K562 (cell line): ENCODE measurements at regions not wholly inside any gene's neighbourhood (a gene's known extent, or its start where the extent isn't known, plus 50 kb on each side); places are given as distances from the start of the nearest gene placed in this dataset.
A peak's percentile ranks its signal among the peaks of the same experiment; 100 is the strongest.

Source experiments
- ATAC-seq: fragments of 200-7000 bp; cut with Tn5 transposase; 3 replicates; pipeline ENCODE4 v1.9.1; 2020; ENCODE audit warnings: moderate library complexity
- BruUV-seq: library from RNA; stranded (reverse); fragments of 400-500 nt; replicated peaks from 2 replicates; lab custom pipeline; 2021; lab: Mats Ljungman, UMichigan
- CTCF ChIA-PET: fragments of 300-600 bp; formaldehyde crosslinking; extraction: SDS; loops from one replicate; lab custom pipeline; 2021; ENCODE audit warnings: low intra/inter-chr PET ratio; lab: Yijun Ruan, JAX
- POLR2A ChIA-PET: fragments of 300-600, 350-650 bp; sonication (Branson Sonifier 250); formaldehyde crosslinking; extraction: SDS; loops from one replicate; lab custom pipeline; 2021; ENCODE audit warnings: antibody characterized with exemption, inconsistent platforms; lab: Yijun Ruan, JAX
- DNase-seq, 4 experiments: peaks; one replicate each; pipeline versions ENCODE4 v3.0.0 to v3.0.0-alpha.2; 2011 to 2018; ENCODE audit warnings: low spot score in 3 of 4, mixed read lengths in 3 of 4; ENCODE audit errors: extremely low read depth in 1 of 4
- FAIRE-seq: peaks from 2 replicates; lab custom pipeline; 2011; peaks lifted over from hg19 to GRCh38; lab: Jason Lieb, UNC
- H2AFZ ChIP-seq: 2 replicates; pipeline ENCODE4 v1.6.0; 2011; ENCODE audit warnings: low read depth, low read length, control low read depth, inconsistent platforms
- H3K27ac ChIP-seq: fragments of 200-600 bp; 3 replicates; pipeline ENCODE4 v1.8.0; 2011; ENCODE audit warnings: low read depth, mild to moderate bottlenecking, control low read depth, inconsistent platforms, low read length, moderate library complexity, mixed read lengths; ENCODE audit errors: extremely low read depth
- H3K27me3 ChIP-seq, 2 experiments: fragments of 300-600 bp in 1 of 2; 2 replicates in 1 of 2; 3 replicates in 1 of 2; pipeline versions ENCODE4 v1.6.0 to v1.8.0; 2011; ENCODE audit warnings: inconsistent platforms in 2 of 2, low read length in 2 of 2, mild to moderate bottlenecking in 1 of 2, mixed read lengths in 1 of 2, moderate library complexity in 1 of 2; ENCODE audit not compliant: control insufficient read depth in 2 of 2, insufficient read depth in 2 of 2
- H3K36me3 ChIP-seq: fragments of 300-600 bp; 3 replicates; pipeline ENCODE4 v1.8.0; 2011; ENCODE audit warnings: mild to moderate bottlenecking, low read length, inconsistent platforms; ENCODE audit not compliant: control insufficient read depth, insufficient read depth
- H3K4me1 ChIP-seq, 2 experiments: fragments of 200-600 bp in 1 of 2; replicated peaks in 1 of 2; 2 replicates in 1 of 2; 3 replicates in 1 of 2; pipeline versions ENCODE4 v1.5.1 to v1.8.0; 2011; ENCODE audit warnings: inconsistent platforms in 2 of 2, low read length in 2 of 2, mild to moderate bottlenecking in 1 of 2, mixed read lengths in 1 of 2, moderate library complexity in 1 of 2; ENCODE audit not compliant: control insufficient read depth in 2 of 2, insufficient read depth in 2 of 2
- H3K4me2 ChIP-seq: 2 replicates; pipeline ENCODE4 v1.6.1; 2011; ENCODE audit warnings: low read length, control low read depth, inconsistent platforms, mixed read lengths; ENCODE audit not compliant: insufficient read depth
- H3K4me3 ChIP-seq: fragments of 200-600 bp; sonication (generic), shearing (Covaris generic); 2 replicates; pipeline ENCODE4 v1.5.1; 2016; ENCODE audit warnings: control low read depth, inconsistent platforms
- H3K79me2 ChIP-seq: fragments of 200-600 bp; 3 replicates; pipeline ENCODE4 v1.8.0; 2011; ENCODE audit warnings: low read length, inconsistent platforms; ENCODE audit not compliant: control insufficient read depth, insufficient read depth
- H3K9ac ChIP-seq, 2 experiments: 2 replicates each; pipeline versions ENCODE4 v1.6.0 to v1.6.1; 2011; ENCODE audit warnings: low read depth in 2 of 2, low read length in 2 of 2, control low read depth in 1 of 2, inconsistent platforms in 1 of 2, mild to moderate bottlenecking in 1 of 2, mixed read lengths in 1 of 2; ENCODE audit not compliant: insufficient read depth in 1 of 2
- H3K9me1 ChIP-seq: one replicate; pipeline ENCODE4 v1.6.0; 2011; ENCODE audit warnings: inconsistent platforms, mild to moderate bottlenecking, low read length, moderate library complexity; ENCODE audit not compliant: control insufficient read depth, insufficient read depth
- H3K9me3 ChIP-seq: replicated peaks from 2 replicates; pipeline ENCODE4 v1.5.1; 2011; ENCODE audit warnings: low read depth, low read length, inconsistent platforms; ENCODE audit not compliant: control insufficient read depth, insufficient read depth
- H4K20me1 ChIP-seq: replicated peaks from 2 replicates; pipeline ENCODE4 v1.6.1; 2011; ENCODE audit warnings: low read length, inconsistent platforms, mixed read lengths; ENCODE audit not compliant: control insufficient read depth, insufficient read depth
- ARID2 ChIP-seq: fragments of 450-650 bp; IDR thresholded peaks from 2 replicates; pipeline ENCODE4 v1.6.1; 2017; ENCODE audit warnings: antibody characterized with exemption, mild to moderate bottlenecking
- CTCF ChIP-seq, 3 experiments: IDR thresholded peaks in 2 of 3; conservative IDR thresholded peaks in 1 of 3; 2 replicates each; pipeline ENCODE4 v1.5.1; 2011 to 2012; ENCODE audit warnings: low read length in 3 of 3, mild to moderate bottlenecking in 3 of 3, control low read depth in 2 of 3, improper control_type of control experiment in 1 of 3, inconsistent platforms in 1 of 3, low read depth in 1 of 3, mixed read lengths in 1 of 3, moderate library complexity in 1 of 3; ENCODE audit not compliant: insufficient read depth in 2 of 3
- ESRRA ChIP-seq: fragments of 450-650 bp; IDR thresholded peaks from 2 replicates; pipeline ENCODE4 v1.6.1; 2014; ENCODE audit warnings: low read depth, mild to moderate bottlenecking, moderate library complexity, borderline replicate concordance
- FOS ChIP-seq: IDR thresholded peaks from 3 replicates; pipeline ENCODE4 v1.6.1; 2011; ENCODE audit not compliant: insufficient read length; ENCODE audit errors: extremely low read depth
- GMEB1 ChIP-seq: fragments of 250-450 bp; sonication (Bioruptor Pico); IDR thresholded peaks from 2 replicates; pipeline ENCODE4 v1.4.0; 2020; ENCODE audit warnings: mild to moderate bottlenecking
- MCM2 ChIP-seq: fragments of 450-650 bp; IDR thresholded peaks from 2 replicates; pipeline ENCODE4 v1.6.1; 2017; ENCODE audit warnings: low read depth, mild to moderate bottlenecking
- NFYB ChIP-seq: IDR thresholded peaks from 2 replicates; pipeline ENCODE4 v1.6.1; 2011; ENCODE audit warnings: mild to moderate bottlenecking, moderate library complexity; ENCODE audit not compliant: insufficient read length; ENCODE audit errors: extremely low read depth
- RAD51 ChIP-seq: fragments of 450-650 bp; IDR thresholded peaks from 2 replicates; pipeline ENCODE4 v1.7.1; 2016; ENCODE audit warnings: low read depth, mild to moderate bottlenecking, borderline replicate concordance
- SAP30 ChIP-seq: fragments of 200-600 bp; sonication (generic); IDR thresholded peaks from 2 replicates; pipeline ENCODE4 v1.6.1; 2012; ENCODE audit warnings: borderline replicate concordance, low read depth, mild to moderate bottlenecking, moderate library complexity, low read length, control low read depth, inconsistent platforms; ENCODE audit not compliant: insufficient read depth, poor library complexity, severe bottlenecking
- TARDBP ChIP-seq: fragments of 450-650 bp; IDR thresholded peaks from 2 replicates; pipeline ENCODE4 v1.6.1; 2016
- USF1 ChIP-seq: sonication (generic); formaldehyde crosslinking; IDR thresholded peaks from 2 replicates; pipeline ENCODE4 v1.9.0; 2022; ENCODE audit warnings: mild to moderate bottlenecking, missing genetic modification reagents
- USF2 ChIP-seq: sonication (generic); formaldehyde crosslinking; IDR thresholded peaks from 2 replicates; pipeline ENCODE4 v1.5.0; 2020; ENCODE audit warnings: missing genetic modification reagents
- ZBTB12 ChIP-seq: fragments of 250-450 bp; sonication (Bioruptor Pico); IDR thresholded peaks from 2 replicates; pipeline ENCODE4 v1.4.0; 2020
- ZFX ChIP-seq: sonication (generic); formaldehyde crosslinking; IDR thresholded peaks from 2 replicates; pipeline ENCODE4 v1.8.0; 2022; ENCODE audit warnings: mild to moderate bottlenecking, missing genetic modification reagents, moderate library complexity
- ZNF239 ChIP-seq: fragments of 250-450 bp; sonication (Bioruptor Pico); IDR thresholded peaks from 2 replicates; pipeline ENCODE4 v1.4.0; 2020; ENCODE audit warnings: mild to moderate bottlenecking
- WGBS: fragments of 100-300 bp; shearing (Covaris generic); methylation state at CpG from one replicate; pipeline ENCODE4 v1.1.6; 2016; ENCODE audit warnings: low coverage, mixed read lengths; ENCODE audit not compliant: insufficient coverage; ENCODE audit errors: missing lambda C conversion rate; 5-methylcytosine and 5-hydroxymethylcytosine counted together
- in situ Hi-C: fragments of 300-500 bp; cut with MboI; formaldehyde crosslinking; loops from 4 replicates; pipeline ENCODE4 v1.15.0; 2018; ENCODE audit warnings: inconsistent platforms, mixed read lengths
- intact Hi-C: fragments of 100-400 bp; cut with micrococcal nuclease; formaldehyde crosslinking; loops from 2 replicates; pipeline ENCODE4 v1.14.2; 2022

GRCh38 chr10:117896517-117896916 lies 150.2 kb downstream of the RAB11FIP2 start:
- Histone ChIP-seq H3K36me3 (no peaks in the 10 kb centered on the region), H3K9ac (no peak overlapping the region), H4K20me1 (no peaks in the 10 kb centered on the region), H3K27ac (no peak overlapping the region), H2AFZ (no peak overlapping the region), H3K9me3 (no peaks in the 10 kb centered on the region), H3K79me2 (no peaks in the 10 kb centered on the region), H3K4me1 (no peaks in the 10 kb centered on the region), H3K27me3 (no peaks in the 10 kb centered on the region), H3K4me2 (peak overlapping the region; percentile 14; the same call in 1 of the 2 replicates), H3K4me3 (no peak overlapping the region), H3K9me1 (no peaks in the 10 kb centered on the region)
- ChIA-PET CTCF (no interaction called here), POLR2A (no interaction called here)
- WGBS: 0% methylated on average over 2 of the region's 3 CpGs
- peak; percentile 64; the same call in 2 of the 3 replicates for ATAC-seq
- in situ Hi-C loops (no loop called here), intact Hi-C loops (no loop called here)
- no TSS peak for BruUV-seq
- DNase-seq: peak; percentile 6 to 43 (median 32)
- no peak for TF ChIP-seq ESRRA
- no peak for TF ChIP-seq ZBTB12
- no peak for TF ChIP-seq ZNF239 (CRISPR knock-in tag)
- no peak for TF ChIP-seq ZFX (CRISPR knock-in tag)
- TF ChIP-seq TARDBP: no peak
- TF ChIP-seq SAP30: no peak
- TF ChIP-seq RAD51: peak; percentile 73
- TF ChIP-seq GMEB1 (CRISPR knock-in tag): no peak
- peak; percentile 41 for TF ChIP-seq FOS
- no peak for TF ChIP-seq ARID2
- TF ChIP-seq CTCF (IDR thresholded peaks at IDR 0.05 in 2 of 3, conservative IDR thresholded peaks at IDR 0.05 in 1 of 3; ENCODE audit: insufficient read depth in 2 of 3, low read depth in 1 of 3, low read length in 3 of 3): no peak
- TF ChIP-seq USF1 (CRISPR knock-in tag): peak; percentile 55; the same call in 1 of the 2 replicates
- no peak for TF ChIP-seq MCM2
- TF ChIP-seq NFYB: peak; percentile 41
- TF ChIP-seq USF2 (CRISPR knock-in tag): peak; percentile 72
- FAIRE-seq: no peak
